CD4-positive, alpha-beta T cell treated with Interleukin-6 at 100 ng/mL for 8 hours (primary cell): ENCODE measurements at regions not wholly inside any gene's neighbourhood (a gene's known extent, or its start where the extent isn't known, plus 50 kb on each side); places are given as distances from the start of the nearest gene placed in this dataset.
"Not testable (repeated sequence)": the region's sequence is repeated elsewhere in the genome, so short reads cannot be mapped to it uniquely, and the experiment has no call there.

Source experiments
- DNase-seq: peaks from one replicate; pipeline ENCODE4 v3.0.0-alpha.2; 2020; ENCODE audit warnings: mixed read lengths, low spot score

DNA sequence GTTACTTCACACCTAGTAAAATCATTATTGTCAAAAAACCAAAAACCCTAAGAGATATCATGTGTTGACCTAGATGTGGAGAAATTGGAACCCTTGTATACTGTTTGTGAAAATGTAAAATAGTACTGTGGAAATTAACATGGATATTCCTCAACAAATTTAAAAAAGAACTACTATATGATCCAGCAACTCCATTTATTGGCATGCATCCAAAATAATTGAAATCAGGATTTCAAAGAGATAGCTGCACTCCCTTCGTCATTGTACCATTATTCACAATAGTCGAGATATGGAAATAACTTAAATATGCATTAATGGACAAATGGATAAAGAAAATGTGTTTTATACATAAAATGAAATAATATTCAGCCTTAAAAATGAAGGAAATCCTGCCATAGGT lies 105.3 kb upstream of the ZC3H15 start:
- no peak for DNase-seq

GRCh38 chr2:186381573-186381972 lies 104.5 kb upstream of the ZC3H15 start:
- DNase-seq: no peak

DNA sequence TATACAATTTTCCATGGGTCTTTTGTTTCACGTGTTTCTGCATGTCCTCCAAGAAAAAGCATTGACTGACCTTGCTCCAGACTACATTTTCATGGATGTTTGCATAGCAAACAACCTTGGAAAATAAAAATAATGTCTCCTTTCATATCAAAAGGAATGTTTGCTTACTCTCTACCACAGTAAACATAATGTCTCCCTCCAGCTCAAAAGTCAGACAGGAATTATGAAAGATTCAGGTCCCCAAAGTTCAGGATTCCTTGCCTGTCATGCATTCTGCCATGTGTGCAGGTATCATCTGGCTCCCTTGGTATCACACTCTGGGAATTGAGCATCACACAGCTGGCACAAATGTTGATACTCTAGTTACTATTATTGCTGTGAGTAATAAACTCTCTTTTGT lies 103.1 kb upstream of the ZC3H15 start:
- DNase-seq: no peak

- no peak for DNase-seq
Measured at GRCh38 chr2:186384226-186384625, 101.8 kb upstream of the ZC3H15 start.

GRCh38 chr2:186385638-186386201 lies 100.3 kb upstream of the ZC3H15 start:
- DNase-seq: not testable (repeated sequence)

- DNase-seq: no peak
Measured at GRCh38 chr2:186399082-186399644, 86.9 kb upstream of the ZC3H15 start.

- no peak for DNase-seq
Measured at GRCh38 chr2:186405842-186406241, 80.2 kb upstream of the ZC3H15 start.

GRCh38 chr2:186407611-186408010 lies 78.4 kb upstream of the ZC3H15 start:
- no peak for DNase-seq

DNA sequence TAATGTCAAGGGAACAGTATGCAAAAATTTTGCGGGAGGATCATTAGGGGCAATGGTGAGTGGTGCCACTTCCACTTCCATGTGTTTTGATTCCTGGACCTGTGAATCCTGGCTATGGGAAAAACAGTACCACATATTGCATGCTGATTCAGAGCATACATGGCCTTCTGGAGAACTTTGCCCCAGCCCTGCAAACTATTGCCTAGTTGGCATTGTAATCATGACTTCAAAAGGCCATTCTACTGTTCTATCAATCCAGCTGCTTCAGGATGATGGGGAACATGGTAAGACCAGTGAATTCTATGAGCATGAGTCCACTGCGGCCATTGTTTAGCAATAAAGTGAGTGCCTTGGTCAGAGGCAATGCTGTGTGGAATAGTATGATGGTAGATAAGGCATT lies 75.3 kb upstream of the ZC3H15 start:
- no peak for DNase-seq

DNA sequence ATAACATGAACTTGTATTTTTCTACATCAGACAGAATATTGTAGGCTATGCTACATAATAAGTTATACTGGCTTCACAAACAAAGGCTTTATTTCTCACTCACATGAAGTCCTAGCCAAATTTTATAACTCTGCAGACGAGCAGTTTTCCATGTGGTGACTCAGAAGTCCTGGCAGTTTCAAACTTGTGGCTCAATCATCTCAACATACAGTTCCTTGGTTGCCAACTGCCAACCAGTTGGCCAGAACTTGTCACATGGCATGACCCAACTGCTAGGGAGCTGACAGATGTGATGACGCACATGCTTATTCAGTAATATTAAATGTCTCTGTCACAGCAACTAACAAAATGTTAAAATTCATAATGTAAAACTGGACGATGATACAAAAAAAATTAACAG lies 63.8 kb upstream of the ZC3H15 start:
- DNase-seq: no peak

DNA sequence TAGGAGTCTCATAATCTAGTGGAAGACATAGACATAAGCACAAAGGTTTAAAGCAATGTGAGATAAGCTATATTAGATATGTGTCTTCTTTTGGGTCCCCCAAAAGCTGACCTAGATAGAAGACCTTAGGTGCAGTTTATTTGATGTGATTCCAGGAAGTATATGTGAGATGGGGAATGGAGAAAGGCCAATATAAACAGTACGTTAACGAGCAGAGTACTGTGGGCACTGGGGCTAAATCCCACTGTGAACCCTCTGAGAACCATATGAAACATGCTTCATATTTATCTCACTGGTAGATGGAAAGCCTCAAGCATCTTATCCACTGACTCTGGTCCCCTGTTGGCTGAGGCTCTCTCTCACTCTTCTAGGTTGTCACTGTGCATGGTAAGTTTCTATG lies 62.6 kb upstream of the ZC3H15 start:
- DNase-seq: no peak

- no peak for DNase-seq
Measured at GRCh38 chr2:186424265-186424664, 61.8 kb upstream of the ZC3H15 start.

GRCh38 chr2:186425576-186425975 lies 60.5 kb upstream of the ZC3H15 start:
- DNase-seq: no peak

DNA sequence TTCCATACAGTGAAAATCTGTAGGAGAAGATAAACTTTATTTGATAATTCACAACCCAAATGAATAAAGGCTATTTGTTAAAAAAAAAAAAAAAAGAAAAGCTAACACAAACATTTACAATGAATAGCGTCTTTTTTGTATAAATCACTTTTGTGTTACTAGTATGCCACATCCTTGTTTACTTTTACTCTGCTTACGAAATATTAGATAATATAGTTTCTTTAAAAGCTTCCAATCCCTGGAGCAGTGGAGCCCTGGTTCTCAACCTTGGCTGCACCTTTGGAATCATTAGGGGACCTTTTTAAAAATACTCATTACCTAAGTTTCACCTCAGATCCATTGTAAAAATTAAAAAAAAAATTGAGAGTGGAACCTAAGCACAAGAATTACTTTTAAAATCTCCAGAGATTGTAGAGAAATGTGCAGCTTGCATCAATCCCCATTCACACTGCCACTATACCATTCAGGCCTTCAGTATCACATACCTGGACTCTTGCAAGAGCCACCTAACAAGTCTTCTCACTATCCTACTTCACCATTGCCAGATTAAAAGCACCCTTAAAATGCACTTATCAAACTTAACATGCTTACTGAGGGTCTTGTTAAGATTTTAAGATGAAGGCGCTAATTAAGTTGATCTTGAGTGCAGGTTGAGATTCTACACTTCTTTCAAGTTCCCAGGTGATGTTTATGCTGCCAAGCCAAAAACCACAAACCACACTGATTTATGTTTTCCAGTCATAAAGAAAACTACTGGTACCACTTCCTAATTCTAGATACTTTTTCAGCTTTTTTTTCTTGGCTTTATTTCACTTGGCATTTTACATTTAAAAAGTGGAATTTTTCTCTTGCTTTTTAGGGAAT lies 59.7 kb upstream of the ZC3H15 start:
- DNase-seq: peak; percentile 6

DNA sequence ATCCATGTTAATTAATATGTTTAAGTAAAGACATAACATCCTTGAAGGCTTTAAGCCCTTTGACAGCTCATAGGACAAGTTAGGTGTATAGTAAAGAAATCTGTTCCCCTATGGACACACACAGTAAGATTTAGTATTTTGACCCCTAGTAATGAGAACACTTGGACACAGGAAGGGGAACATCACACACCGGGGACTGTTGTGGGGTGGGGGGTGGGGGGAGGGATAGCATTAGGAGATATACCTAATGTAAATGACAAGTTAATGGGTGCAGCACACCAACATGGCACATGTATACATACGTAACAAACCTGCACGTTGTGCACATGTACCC lies 59.1 kb upstream of the ZC3H15 start:
- not testable (repeated sequence) for DNase-seq

DNA sequence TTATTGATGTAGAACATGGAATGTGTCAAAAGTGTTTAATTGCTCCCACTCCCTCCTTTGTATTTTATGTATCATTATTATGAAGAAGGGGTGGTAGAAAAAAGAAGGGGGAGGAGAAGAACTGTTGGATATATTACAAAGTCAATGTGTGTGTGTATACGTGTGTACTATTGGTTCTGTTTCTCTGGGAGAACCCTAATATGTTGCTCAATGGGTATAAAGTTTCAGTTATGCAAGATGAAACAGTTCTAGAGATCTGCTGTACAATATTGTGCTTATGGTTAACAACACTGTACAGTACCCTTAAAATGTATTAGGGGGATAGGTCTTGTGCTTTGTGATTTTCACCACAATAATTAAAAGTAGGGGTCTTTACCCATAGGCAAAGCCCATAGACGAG lies 58.1 kb upstream of the ZC3H15 start:
- no peak for DNase-seq

GRCh38 chr2:186429104-186429503 lies 57.0 kb upstream of the ZC3H15 start:
- DNase-seq: no peak

DNA sequence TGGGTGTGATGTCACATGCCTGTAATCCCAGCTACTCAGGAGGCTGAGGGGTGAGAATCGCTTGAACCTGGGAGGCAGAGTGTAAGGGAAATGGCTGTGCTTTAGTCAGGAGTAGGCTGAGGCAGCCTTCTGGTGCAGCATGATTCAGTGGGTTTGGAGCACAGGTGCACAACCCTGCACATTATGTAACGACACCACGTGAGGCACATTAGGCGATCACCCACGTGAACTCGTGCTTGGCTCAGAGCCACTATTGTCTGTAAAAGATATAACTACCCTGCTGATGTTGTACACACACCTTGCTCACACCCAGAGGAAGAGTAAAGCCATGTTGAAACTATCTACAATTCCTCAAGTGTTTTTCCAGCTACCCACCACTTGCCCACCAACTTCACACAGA lies 54.8 kb upstream of the ZC3H15 start:
- no peak for DNase-seq

GRCh38 chr2:186433040-186433439 lies 53.0 kb upstream of the ZC3H15 start:
- DNase-seq: no peak

GRCh38 chr2:186433777-186434432 lies 52.2 kb upstream of the ZC3H15 start:
- DNase-seq: no peak
